ENCODE measurements at regions not wholly inside any gene's neighbourhood (a gene's known extent, or its start where the extent isn't known, plus 50 kb on each side); places are given as distances from the start of the nearest gene placed in this dataset.

DNA sequence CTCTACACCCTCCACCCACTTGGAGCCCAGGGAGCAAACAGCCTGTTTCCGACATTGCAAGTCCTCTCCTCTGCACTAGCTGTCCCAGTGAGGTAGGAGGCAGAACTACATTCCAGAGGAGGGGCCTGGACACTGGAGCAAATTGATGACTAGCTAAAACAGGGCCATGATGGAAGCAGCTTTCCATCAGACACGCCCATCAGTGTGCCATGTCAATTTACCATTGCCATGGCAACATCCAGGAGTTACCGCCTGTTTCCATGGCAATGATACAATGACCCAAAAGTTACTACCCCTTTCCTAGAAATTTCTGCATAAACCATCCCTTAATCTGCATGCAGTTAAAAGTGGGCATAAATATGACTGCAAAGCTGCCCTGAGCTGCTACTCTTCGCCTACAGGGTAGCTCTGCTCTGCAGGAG is 647.1 kb downstream of the PTPRU start:
- Histone ChIP-seq H3K9me3 (no peaks in the 10 kb centered on the region), H3K4me3 (no peak overlapping the region)
- no peak for DNase-seq (ENCODE audit: low spot score in 2 of 2)

DNA sequence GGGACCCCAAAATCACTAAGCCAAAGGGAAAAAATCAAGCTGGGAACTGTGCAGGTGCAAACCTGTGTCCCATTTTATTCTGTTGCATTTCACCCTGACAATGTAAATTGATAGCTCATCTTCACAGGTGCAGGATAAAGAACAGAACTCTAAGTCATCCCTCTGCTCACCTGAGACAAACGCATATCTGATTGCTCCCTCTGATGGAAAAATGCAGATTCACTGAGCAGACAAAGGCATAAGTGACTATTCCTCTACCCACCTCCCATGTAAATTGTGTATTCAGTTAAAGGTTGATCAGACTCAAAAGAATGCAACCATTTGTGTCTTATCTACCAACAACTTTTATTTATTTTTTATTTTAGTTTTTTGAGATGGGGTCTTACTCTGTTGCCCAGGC is 644.2 kb downstream of the PTPRU start:
- DNase-seq (ENCODE audit: low spot score in 2 of 2), result no peak
- no peaks in the 10 kb centered on the region for H3K27me3 ChIP-seq
- no peak for TF ChIP-seq POLR2A (IDR thresholded peaks at IDR 0.05)
- no peak for TF ChIP-seq EP300 (IDR thresholded peaks at IDR 0.05)
- TF ChIP-seq CTCF (IDR thresholded peaks at IDR 0.05), result no peak
- 89 to 95% methylated on average over 1 of the region's 1 CpG for WGBS, 2 donors
- H3K9me3 ChIP-seq, result no peaks in the 10 kb centered on the region
- H3K4me3 ChIP-seq, result no peak overlapping the region
- no peaks in the 10 kb centered on the region for H3K4me1 ChIP-seq
- H3K36me3 ChIP-seq, result no peaks in the 10 kb centered on the region
- no peak overlapping the region for H3K27ac ChIP-seq

More for the DNA sequence above, 647.1 kb downstream of the PTPRU start:
- H3K27ac ChIP-seq, result no peak overlapping the region
- H3K27me3 ChIP-seq, result no peaks in the 10 kb centered on the region
- H3K4me1 ChIP-seq, result no peaks in the 10 kb centered on the region
- H3K36me3 ChIP-seq, result no peaks in the 10 kb centered on the region
- no peak for TF ChIP-seq EP300 (IDR thresholded peaks at IDR 0.05)
- TF ChIP-seq CTCF (IDR thresholded peaks at IDR 0.05), result no peak
- TF ChIP-seq POLR2A (IDR thresholded peaks at IDR 0.05), result no peak
- WGBS, 2 donors, result 64 to 65% methylated on average over 4 of the region's 4 CpGs

GRCh38 chr1:29879217-29879616 is 642.9 kb downstream of the PTPRU start:
- TF ChIP-seq POLR2A (IDR thresholded peaks at IDR 0.05), result no peak
- no peak for TF ChIP-seq CTCF (IDR thresholded peaks at IDR 0.05)
- TF ChIP-seq EP300 (IDR thresholded peaks at IDR 0.05), result no peak
- Histone ChIP-seq H3K27me3 (no peaks in the 10 kb centered on the region), H3K4me3 (no peak overlapping the region), H3K36me3 (no peaks in the 10 kb centered on the region), H3K27ac (no peak overlapping the region), H3K4me1 (no peaks in the 10 kb centered on the region), H3K9me3 (no peaks in the 10 kb centered on the region)
- WGBS, 2 donors, result 75 to 80% methylated on average over 7 to 8 of the region's 8 CpGs
- no peak for DNase-seq (ENCODE audit: low spot score in 2 of 2)

- no peak for TF ChIP-seq POLR2A (IDR thresholded peaks at IDR 0.05)
- no peak for TF ChIP-seq CTCF (IDR thresholded peaks at IDR 0.05)
- TF ChIP-seq EP300 (IDR thresholded peaks at IDR 0.05), result no peak
- DNase-seq (ENCODE audit: low spot score in 2 of 2), result no peak
- Histone ChIP-seq H3K9me3 (no peaks in the 10 kb centered on the region), H3K36me3 (no peaks in the 10 kb centered on the region), H3K27ac (no peak overlapping the region), H3K4me1 (no peaks in the 10 kb centered on the region), H3K27me3 (no peaks in the 10 kb centered on the region), H3K4me3 (no peak overlapping the region)
- 89 to 97% methylated on average over 9 of the region's 9 CpGs for WGBS, 2 donors
Measured at GRCh38 chr1:29878501-29878900, 642.2 kb downstream of the PTPRU start.

DNA sequence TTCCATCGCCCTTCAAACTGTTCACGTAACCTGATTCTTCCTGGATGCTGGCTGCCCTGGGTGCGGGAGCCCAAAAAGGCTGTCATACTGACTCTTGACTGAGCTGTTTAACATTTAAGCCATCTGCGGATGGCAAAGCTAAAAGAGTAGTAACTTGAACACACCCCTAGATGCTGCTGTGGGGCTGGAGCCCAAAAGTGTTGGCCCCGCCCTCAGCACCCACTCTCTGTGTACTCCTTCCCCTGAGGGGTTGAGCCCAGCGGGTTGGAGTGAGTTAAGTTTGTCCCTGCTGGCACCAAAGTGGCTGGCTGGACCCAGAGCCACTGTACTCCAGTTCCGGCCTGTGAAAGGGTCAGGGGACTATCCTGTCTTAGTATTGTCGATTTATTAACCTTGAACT is 640.6 kb downstream of the PTPRU start:
- WGBS, 2 donors, result 68 to 73% methylated on average over 8 of the region's 8 CpGs
- H3K4me1 ChIP-seq, result no peaks in the 10 kb centered on the region
- no peak for DNase-seq (ENCODE audit: low spot score in 2 of 2)

More for the DNA sequence above, 640.6 kb downstream of the PTPRU start:
- Histone ChIP-seq H3K27ac (no peak overlapping the region), H3K4me3 (no peak overlapping the region), H3K9me3 (no peaks in the 10 kb centered on the region), H3K27me3 (no peaks in the 10 kb centered on the region), H3K36me3 (no peaks in the 10 kb centered on the region)
- TF ChIP-seq CTCF (IDR thresholded peaks at IDR 0.05), result no peak
- TF ChIP-seq POLR2A (IDR thresholded peaks at IDR 0.05), result no peak
- no peak for TF ChIP-seq EP300 (IDR thresholded peaks at IDR 0.05)
